Keratinocyte (primary cell): ENCODE measurements at regions not wholly inside any gene's neighbourhood (a gene's known extent, or its start where the extent isn't known, plus 50 kb on each side); places are given as distances from the start of the nearest gene placed in this dataset.

Source experiments
- DNase-seq: peaks from one replicate; pipeline ENCODE4 v3.0.0-alpha.2; 2011; ENCODE audit warnings: low read depth, missing footprints, low spot score
- FAIRE-seq: peaks from 2 replicates; lab custom pipeline; 2011; peaks lifted over from hg19 to GRCh38; lab: Jason Lieb, UNC
- H2AFZ ChIP-seq: 2 replicates; pipeline ENCODE4 v1.6.0; 2012; ENCODE audit warnings: low read length, control low read depth, inconsistent platforms; ENCODE audit not compliant: control insufficient read depth
- H3K27ac ChIP-seq: 2 replicates; pipeline ENCODE4 v1.5.1; 2011; ENCODE audit warnings: low read length; ENCODE audit not compliant: control insufficient read depth, insufficient read depth
- H3K27me3 ChIP-seq: 3 replicates; pipeline ENCODE4 v1.6.0; 2011; ENCODE audit warnings: low read length; ENCODE audit not compliant: control insufficient read depth, insufficient read depth; ENCODE audit errors: extremely low read depth
- H3K36me3 ChIP-seq, 2 experiments: 2 replicates in 1 of 2; 3 replicates in 1 of 2; pipeline ENCODE4 v1.5.1; 2011; ENCODE audit warnings: low read length in 2 of 2, mild to moderate bottlenecking in 1 of 2; ENCODE audit not compliant: control insufficient read depth in 2 of 2, insufficient read depth in 2 of 2; ENCODE audit errors: extremely low read depth in 1 of 2
- H3K4me1 ChIP-seq: 3 replicates; pipeline ENCODE4 v1.5.1; 2011; ENCODE audit warnings: low read length; ENCODE audit not compliant: control insufficient read depth, insufficient read depth; ENCODE audit errors: extremely low read depth
- H3K4me2 ChIP-seq: 3 replicates; pipeline ENCODE4 v1.6.0; 2011; ENCODE audit warnings: low read depth, low read length; ENCODE audit not compliant: control insufficient read depth, insufficient read depth; ENCODE audit errors: extremely low read depth
- H3K4me3 ChIP-seq, 3 experiments: fragments of 200-600 bp in 1 of 3; sonication (generic) in 1 of 3; 2 replicates in 2 of 3; 3 replicates in 1 of 3; pipeline ENCODE4 v1.5.1; 2011 to 2016; ENCODE audit warnings: low read length in 3 of 3, mild to moderate bottlenecking in 3 of 3, control low read depth in 2 of 3, inconsistent platforms in 1 of 3, low read depth in 1 of 3, mixed read lengths in 1 of 3, mixed run types in 1 of 3, moderate library complexity in 1 of 3; ENCODE audit not compliant: control insufficient read depth in 2 of 3, insufficient read depth in 2 of 3; ENCODE audit errors: extremely low read depth in 1 of 3
- H3K79me2 ChIP-seq: 2 replicates; pipeline ENCODE4 v1.6.0; 2012; ENCODE audit warnings: low read length; ENCODE audit not compliant: control insufficient read depth, insufficient read depth
- H3K9ac ChIP-seq: 3 replicates; pipeline ENCODE4 v1.6.0; 2011; ENCODE audit warnings: low read length; ENCODE audit not compliant: control insufficient read depth, insufficient read depth; ENCODE audit errors: extremely low read depth
- H3K9me1 ChIP-seq: 3 replicates; pipeline ENCODE4 v1.6.0; 2011; ENCODE audit warnings: low read length; ENCODE audit not compliant: control insufficient read depth, insufficient read depth; ENCODE audit errors: extremely low read depth
- H3K9me3 ChIP-seq: 2 replicates; pipeline ENCODE4 v1.5.1; 2012; ENCODE audit warnings: low read depth, low read length; ENCODE audit not compliant: control insufficient read depth
- H4K20me1 ChIP-seq: 3 replicates; pipeline ENCODE4 v1.6.0; 2011; ENCODE audit warnings: low read length; ENCODE audit not compliant: control insufficient read depth, insufficient read depth; ENCODE audit errors: extremely low read depth
- CTCF ChIP-seq, 3 experiments: IDR thresholded peaks in 1 of 3; conservative IDR thresholded peaks in 1 of 3; optimal IDR thresholded peaks in 1 of 3; 2 replicates in 2 of 3; 3 replicates in 1 of 3; pipeline versions ENCODE3 to v1.5.1; 2011; ENCODE audit warnings: low read length in 3 of 3, mild to moderate bottlenecking in 3 of 3, moderate library complexity in 2 of 3, control low read depth in 1 of 3, inconsistent platforms in 1 of 3; ENCODE audit not compliant: insufficient read depth in 2 of 3; ENCODE audit errors: extremely low read depth in 1 of 3
- EZH2 ChIP-seq: IDR thresholded peaks from one replicate; pipeline ENCODE4 v1.6.1; 2012; ENCODE audit warnings: inconsistent platforms, mild to moderate bottlenecking, low read length, moderate library complexity
- dilution Hi-C: fragments of 300-500 bp; cut with MboI; formaldehyde crosslinking; loops from one replicate; pipeline ENCODE4 v1.7.0; 2020; ENCODE audit warnings: low sequenced_read_pairs; ENCODE audit not compliant: extremely low pct_ligation_motif_present

- Histone ChIP-seq H3K4me1 (no peaks in the 10 kb centered on the region), H3K27me3 (no peaks in the 10 kb centered on the region), H3K27ac (no peak overlapping the region), H4K20me1 (no peaks in the 10 kb centered on the region), H3K79me2 (no peaks in the 10 kb centered on the region), H2AFZ (no peak overlapping the region), H3K36me3 (no peaks in the 10 kb centered on the region), H3K9ac (no peak overlapping the region), H3K4me2 (no peak overlapping the region), H3K9me1 (no peaks in the 10 kb centered on the region), H3K9me3 (no peaks in the 10 kb centered on the region), H3K4me3 (no peak overlapping the region)
- TF ChIP-seq EZH2 (no peak), CTCF (optimal IDR thresholded peaks at IDR 0.05 in 1 of 3, IDR thresholded peaks at IDR 0.05 in 1 of 3, conservative IDR thresholded peaks at IDR 0.05 in 1 of 3; ENCODE audit: extremely low read depth in 1 of 3, insufficient read depth in 2 of 3, low read length in 3 of 3) (no peak)
- FAIRE-seq (no peak), DNase-seq (no peak)
- dilution Hi-C loops = no loop called here
Observed at GRCh38 chr1:195733408-195733807, 874.8 kb downstream of the KCNT2 start.

- FAIRE-seq = no peak
- dilution Hi-C loops = no loop called here
- H3K27ac ChIP-seq = no peak overlapping the region
- no peaks in the 10 kb centered on the region for H3K9me3 ChIP-seq
- no peak overlapping the region for H3K4me2 ChIP-seq
- no peak overlapping the region for H3K4me3 ChIP-seq
- H3K36me3 ChIP-seq = no peaks in the 10 kb centered on the region
- no peaks in the 10 kb centered on the region for H3K27me3 ChIP-seq
- DNase-seq = no peak
- H4K20me1 ChIP-seq = no peaks in the 10 kb centered on the region
- H3K4me1 ChIP-seq = no peaks in the 10 kb centered on the region
- H3K79me2 ChIP-seq = no peaks in the 10 kb centered on the region
- no peak overlapping the region for H2AFZ ChIP-seq
- no peaks in the 10 kb centered on the region for H3K9me1 ChIP-seq
- no peak for TF ChIP-seq EZH2
- TF ChIP-seq CTCF (optimal IDR thresholded peaks at IDR 0.05 in 1 of 3, IDR thresholded peaks at IDR 0.05 in 1 of 3, conservative IDR thresholded peaks at IDR 0.05 in 1 of 3; ENCODE audit: extremely low read depth in 1 of 3, insufficient read depth in 2 of 3, low read length in 3 of 3) = no peak
- no peak overlapping the region for H3K9ac ChIP-seq
Observed at GRCh38 chr1:195731385-195731784, 876.9 kb downstream of the KCNT2 start.
